ENCODE measurements at regions not wholly inside any gene's neighbourhood (a gene's known extent, or its start where the extent isn't known, plus 50 kb on each side); places are given as distances from the start of the nearest gene placed in this dataset.
"Not testable (repeated sequence)": the region's sequence is repeated elsewhere in the genome, so short reads cannot be mapped to it uniquely, and the experiment has no call there.

DNA sequence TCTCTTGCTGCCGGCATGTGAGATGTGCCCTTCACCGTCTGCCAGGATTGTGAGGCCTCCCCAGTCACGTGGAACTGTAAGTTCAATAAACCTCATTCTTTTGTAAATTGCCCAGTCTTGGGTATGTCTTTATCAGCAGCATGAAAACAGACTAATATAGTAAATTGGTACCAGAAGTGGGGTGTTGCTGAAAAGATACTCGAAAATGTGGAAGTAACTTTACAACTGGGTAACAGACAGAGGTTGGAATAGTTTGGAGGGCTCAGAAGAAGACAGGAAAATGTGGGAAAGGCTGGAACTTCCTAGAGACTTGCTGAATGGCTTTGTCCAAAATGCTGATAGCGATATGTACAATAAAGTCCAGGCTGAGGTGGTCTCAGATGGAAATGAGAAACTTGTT lies 129.1 kb downstream of the GJA1 start:
- not testable (repeated sequence) for H3K36me3 ChIP-seq (ENCODE audit: control insufficient read depth, insufficient read depth, low read length); H3K4me1 Mint-ChIP-seq; H3K4me1 ChIP-seq (ENCODE audit: control insufficient read depth, insufficient read depth, low read length, poor library complexity, severe bottlenecking); DNase-seq; H3K4me3 ChIP-seq (ENCODE audit: low read depth, low read length); H3K27me3 Mint-ChIP-seq; H3K27ac Mint-ChIP-seq; H3K36me3 Mint-ChIP-seq; H3K27me3 ChIP-seq (ENCODE audit: control insufficient read depth, insufficient read depth, low read length); H3K4me3 Mint-ChIP-seq; ATAC-seq (ENCODE audit: low read depth in 2 of 2); H3K27ac ChIP-seq (ENCODE audit: insufficient read depth, low read length, poor library complexity, severe bottlenecking)
- H3K9me3 ChIP-seq (ENCODE audit: control insufficient read depth in 2 of 2, low read length in 2 of 2) = peaks cover 7 to 22% of the 10 kb centered on the region in 2 experiments
- H3K9me3 Mint-ChIP-seq = peaks cover 0 to 14% (median 6%) of the 10 kb centered on the region in 7 donors

DNA sequence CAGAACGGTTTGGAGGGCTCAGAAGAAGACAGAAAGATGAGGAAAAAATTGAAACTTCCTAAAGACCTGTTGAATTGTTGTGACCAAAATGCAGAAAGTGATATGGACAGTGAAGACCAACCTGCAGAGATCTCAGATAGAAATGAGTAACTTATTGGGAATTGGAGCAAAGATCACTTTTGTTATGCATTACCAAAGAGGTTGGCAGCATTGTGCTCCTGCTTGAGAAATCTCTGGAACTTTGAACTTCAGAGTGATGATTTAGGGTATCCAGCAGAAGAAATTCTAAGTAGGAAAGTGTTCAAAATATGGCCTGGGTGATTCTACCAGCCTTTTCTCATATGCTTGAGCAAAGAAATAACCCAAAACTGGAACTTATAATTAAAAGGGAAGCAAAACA lies 136.0 kb downstream of the GJA1 start:
- no peak for ATAC-seq (ENCODE audit: low read depth in 2 of 2)

DNA sequence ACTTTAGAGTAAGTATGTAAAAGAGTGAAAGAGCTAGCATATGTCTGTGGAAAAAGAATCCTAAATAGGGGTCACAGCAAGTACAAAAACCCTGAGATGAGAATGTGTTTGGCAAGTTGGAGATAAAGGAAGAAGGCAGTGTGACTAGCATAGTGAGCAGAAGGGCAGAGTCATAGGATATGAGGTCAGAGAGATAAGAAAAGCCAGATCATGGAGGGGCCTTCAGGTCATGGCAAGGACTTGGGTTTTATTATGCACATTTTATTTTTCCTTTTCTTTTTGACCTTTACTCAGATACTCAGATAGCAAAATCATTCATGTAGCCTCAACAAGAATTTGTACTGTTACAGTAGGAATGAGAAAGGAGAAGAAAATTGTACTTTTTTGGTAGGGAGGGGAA lies 138.0 kb downstream of the GJA1 start:
- H3K4me1 Mint-ChIP-seq = peaks cover 0 to 3% (median 0%) of the 10 kb centered on the region in 4 donors
- Histone ChIP-seq H3K36me3 (ENCODE audit: control insufficient read depth, insufficient read depth, low read length) (no peaks in the 10 kb centered on the region), H3K4me1 (ENCODE audit: control insufficient read depth, insufficient read depth, low read length, poor library complexity, severe bottlenecking) (no peaks in the 10 kb centered on the region), H3K4me3 (ENCODE audit: low read depth, low read length) (no peak overlapping the region), H3K9me3 (ENCODE audit: control insufficient read depth in 2 of 2, low read length in 2 of 2) (no peaks in the 10 kb centered on the region), H3K27ac (ENCODE audit: insufficient read depth, low read length, poor library complexity, severe bottlenecking) (no peak overlapping the region), H3K27me3 (ENCODE audit: control insufficient read depth, insufficient read depth, low read length) (no peaks in the 10 kb centered on the region)
- ATAC-seq (ENCODE audit: low read depth in 2 of 2) (no peak), DNase-seq (no peak)
- no peaks in the 10 kb centered on the region for H3K36me3 Mint-ChIP-seq
- H3K27ac Mint-ChIP-seq = peak overlapping the region in 1 of 3 donors; percentile 5
- no peaks in the 10 kb centered on the region for H3K27me3 Mint-ChIP-seq
- peaks cover 0 to 9% (median 2%) of the 10 kb centered on the region in 7 donors for H3K9me3 Mint-ChIP-seq
- H3K4me3 Mint-ChIP-seq = no peak overlapping the region

More for the DNA sequence above, 136.0 kb downstream of the GJA1 start:
- Mint-ChIP-seq H3K4me1 (peaks cover 0 to 3% (median 0%) of the 10 kb centered on the region in 4 donors), H3K9me3 (peaks cover 0 to 9% (median 0%) of the 10 kb centered on the region in 7 donors), H3K27ac (no peak overlapping the region), H3K4me3 (no peak overlapping the region), H3K27me3 (no peaks in the 10 kb centered on the region), H3K36me3 (no peaks in the 10 kb centered on the region)
- no peaks in the 10 kb centered on the region for H3K27me3 ChIP-seq (ENCODE audit: control insufficient read depth, insufficient read depth, low read length)
- H3K9me3 ChIP-seq (ENCODE audit: control insufficient read depth in 2 of 2, low read length in 2 of 2) = no peaks in the 10 kb centered on the region
- H3K27ac ChIP-seq (ENCODE audit: insufficient read depth, low read length, poor library complexity, severe bottlenecking) = no peak overlapping the region
- no peaks in the 10 kb centered on the region for H3K4me1 ChIP-seq (ENCODE audit: control insufficient read depth, insufficient read depth, low read length, poor library complexity, severe bottlenecking)
- DNase-seq = no peak
- no peak overlapping the region for H3K4me3 ChIP-seq (ENCODE audit: low read depth, low read length)
- no peaks in the 10 kb centered on the region for H3K36me3 ChIP-seq (ENCODE audit: control insufficient read depth, insufficient read depth, low read length)

DNA sequence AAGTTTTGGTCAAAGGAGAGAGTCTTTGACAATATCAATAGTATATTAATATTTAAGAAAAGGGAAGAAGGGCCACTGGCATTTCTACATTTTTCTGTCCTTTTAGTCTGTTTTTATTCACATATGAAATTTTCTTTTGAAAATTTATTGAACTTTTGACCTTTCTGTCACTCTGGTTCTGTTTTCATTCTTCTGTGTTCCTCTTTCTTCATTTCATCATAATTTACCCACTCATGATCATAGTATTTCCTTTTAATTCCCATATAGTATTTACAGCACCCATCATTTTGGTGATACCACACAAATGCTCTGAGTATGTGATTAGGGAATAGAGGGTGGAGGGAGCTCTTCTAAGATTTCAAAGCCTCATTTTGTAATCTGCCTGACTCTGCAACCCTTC lies 142.8 kb downstream of the GJA1 start:
- Mint-ChIP-seq H3K27me3 (no peaks in the 10 kb centered on the region), H3K4me1 (peaks cover 0 to 3% (median 0%) of the 10 kb centered on the region in 4 donors), H3K4me3 (no peak overlapping the region), H3K36me3 (no peaks in the 10 kb centered on the region), H3K27ac (no peak overlapping the region), H3K9me3 (peaks cover 0 to 2% (median 0%) of the 10 kb centered on the region in 7 donors)
- no peaks in the 10 kb centered on the region for H3K27me3 ChIP-seq (ENCODE audit: control insufficient read depth, insufficient read depth, low read length)
- no peaks in the 10 kb centered on the region for H3K9me3 ChIP-seq (ENCODE audit: control insufficient read depth in 2 of 2, low read length in 2 of 2)
- H3K27ac ChIP-seq (ENCODE audit: insufficient read depth, low read length, poor library complexity, severe bottlenecking) = no peak overlapping the region
- no peak for ATAC-seq (ENCODE audit: low read depth in 2 of 2)
- H3K4me1 ChIP-seq (ENCODE audit: control insufficient read depth, insufficient read depth, low read length, poor library complexity, severe bottlenecking) = no peaks in the 10 kb centered on the region
- no peak for DNase-seq
- no peaks in the 10 kb centered on the region for H3K36me3 ChIP-seq (ENCODE audit: control insufficient read depth, insufficient read depth, low read length)
- H3K4me3 ChIP-seq (ENCODE audit: low read depth, low read length) = no peak overlapping the region

DNA sequence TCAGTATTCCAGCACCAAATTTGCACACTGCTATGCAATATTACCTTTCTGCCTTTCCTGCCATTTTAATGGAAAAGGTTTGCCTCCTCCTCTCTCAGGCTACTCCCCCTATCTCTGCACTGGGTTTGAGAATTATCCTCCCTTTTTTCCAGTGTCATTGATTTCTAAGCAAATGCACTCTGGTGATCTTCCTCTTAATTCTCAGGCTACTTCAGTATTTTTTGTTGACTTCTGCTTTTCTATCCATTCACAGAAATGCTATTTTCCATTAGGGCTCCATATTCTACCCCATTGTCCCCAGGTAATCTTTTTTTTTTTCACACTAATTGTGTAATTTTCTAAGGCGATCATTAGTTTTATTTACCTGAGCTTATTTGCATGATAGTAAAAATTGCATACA lies 144.0 kb downstream of the GJA1 start:
- no peaks in the 10 kb centered on the region for H3K4me1 ChIP-seq (ENCODE audit: control insufficient read depth, insufficient read depth, low read length, poor library complexity, severe bottlenecking)
- H3K4me3 ChIP-seq (ENCODE audit: low read depth, low read length) = no peak overlapping the region
- Mint-ChIP-seq H3K27ac (no peak overlapping the region), H3K4me3 (no peak overlapping the region), H3K36me3 (no peaks in the 10 kb centered on the region), H3K4me1 (no peaks in the 10 kb centered on the region), H3K9me3 (peaks cover 0 to 2% (median 0%) of the 10 kb centered on the region in 7 donors), H3K27me3 (no peaks in the 10 kb centered on the region)
- no peaks in the 10 kb centered on the region for H3K27me3 ChIP-seq (ENCODE audit: control insufficient read depth, insufficient read depth, low read length)
- H3K36me3 ChIP-seq (ENCODE audit: control insufficient read depth, insufficient read depth, low read length) = no peaks in the 10 kb centered on the region
- no peak overlapping the region for H3K27ac ChIP-seq (ENCODE audit: insufficient read depth, low read length, poor library complexity, severe bottlenecking)
- DNase-seq = no peak
- no peak for ATAC-seq (ENCODE audit: low read depth in 2 of 2)
- no peaks in the 10 kb centered on the region for H3K9me3 ChIP-seq (ENCODE audit: control insufficient read depth in 2 of 2, low read length in 2 of 2)

DNA sequence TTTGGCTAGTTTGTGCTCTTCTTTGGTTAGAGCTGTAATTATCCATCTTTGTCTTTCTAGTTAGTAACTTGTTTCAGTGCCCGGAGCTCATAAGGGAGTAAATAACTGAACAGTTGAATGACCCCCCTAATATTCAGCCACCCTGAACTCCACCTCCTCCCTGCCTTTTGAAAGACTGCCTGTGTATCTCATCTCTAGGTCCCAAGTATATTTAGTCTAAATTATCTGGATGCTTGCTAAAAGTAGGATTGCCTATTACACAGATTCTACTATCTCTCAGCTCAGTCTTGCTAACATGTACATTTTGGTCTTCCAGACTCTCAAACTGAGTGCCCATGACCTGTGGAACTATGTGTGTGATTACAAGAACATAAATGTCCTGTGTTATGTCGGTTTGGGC lies 145.9 kb downstream of the GJA1 start:
- no peak overlapping the region for H3K4me3 Mint-ChIP-seq
- no peaks in the 10 kb centered on the region for H3K27me3 Mint-ChIP-seq
- H3K4me1 Mint-ChIP-seq = no peaks in the 10 kb centered on the region
- Histone ChIP-seq H3K36me3 (ENCODE audit: control insufficient read depth, insufficient read depth, low read length) (no peaks in the 10 kb centered on the region), H3K27ac (ENCODE audit: insufficient read depth, low read length, poor library complexity, severe bottlenecking) (no peak overlapping the region), H3K9me3 (ENCODE audit: control insufficient read depth in 2 of 2, low read length in 2 of 2) (no peaks in the 10 kb centered on the region), H3K4me1 (ENCODE audit: control insufficient read depth, insufficient read depth, low read length, poor library complexity, severe bottlenecking) (no peaks in the 10 kb centered on the region), H3K4me3 (ENCODE audit: low read depth, low read length) (no peak overlapping the region), H3K27me3 (ENCODE audit: control insufficient read depth, insufficient read depth, low read length) (no peaks in the 10 kb centered on the region)
- H3K36me3 Mint-ChIP-seq = no peaks in the 10 kb centered on the region
- DNase-seq (no peak), ATAC-seq (ENCODE audit: low read depth in 2 of 2) (no peak)
- peaks cover 0 to 2% (median 0%) of the 10 kb centered on the region in 7 donors for H3K9me3 Mint-ChIP-seq
- H3K27ac Mint-ChIP-seq = no peak overlapping the region

DNA sequence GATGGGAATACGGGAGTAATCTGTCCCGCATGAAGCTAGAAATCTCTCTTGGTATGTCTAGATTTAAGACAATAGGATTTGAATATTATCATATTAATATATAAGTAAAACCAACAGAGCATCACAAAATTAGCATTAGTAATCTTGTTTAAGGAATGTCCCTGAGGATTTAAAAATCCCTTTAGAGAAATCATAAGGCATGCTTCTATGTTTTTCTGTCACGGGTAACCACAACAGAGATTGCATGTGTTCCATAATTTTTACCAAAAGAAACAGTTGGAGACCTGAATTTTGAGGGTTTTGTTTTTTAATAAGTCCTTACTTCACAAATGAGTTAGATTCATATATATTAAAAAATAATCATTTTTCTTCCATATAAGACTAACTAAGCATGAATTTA lies 146.8 kb downstream of the GJA1 start:
- no peaks in the 10 kb centered on the region for H3K9me3 ChIP-seq (ENCODE audit: control insufficient read depth in 2 of 2, low read length in 2 of 2)
- H3K36me3 Mint-ChIP-seq = no peaks in the 10 kb centered on the region

DNA sequence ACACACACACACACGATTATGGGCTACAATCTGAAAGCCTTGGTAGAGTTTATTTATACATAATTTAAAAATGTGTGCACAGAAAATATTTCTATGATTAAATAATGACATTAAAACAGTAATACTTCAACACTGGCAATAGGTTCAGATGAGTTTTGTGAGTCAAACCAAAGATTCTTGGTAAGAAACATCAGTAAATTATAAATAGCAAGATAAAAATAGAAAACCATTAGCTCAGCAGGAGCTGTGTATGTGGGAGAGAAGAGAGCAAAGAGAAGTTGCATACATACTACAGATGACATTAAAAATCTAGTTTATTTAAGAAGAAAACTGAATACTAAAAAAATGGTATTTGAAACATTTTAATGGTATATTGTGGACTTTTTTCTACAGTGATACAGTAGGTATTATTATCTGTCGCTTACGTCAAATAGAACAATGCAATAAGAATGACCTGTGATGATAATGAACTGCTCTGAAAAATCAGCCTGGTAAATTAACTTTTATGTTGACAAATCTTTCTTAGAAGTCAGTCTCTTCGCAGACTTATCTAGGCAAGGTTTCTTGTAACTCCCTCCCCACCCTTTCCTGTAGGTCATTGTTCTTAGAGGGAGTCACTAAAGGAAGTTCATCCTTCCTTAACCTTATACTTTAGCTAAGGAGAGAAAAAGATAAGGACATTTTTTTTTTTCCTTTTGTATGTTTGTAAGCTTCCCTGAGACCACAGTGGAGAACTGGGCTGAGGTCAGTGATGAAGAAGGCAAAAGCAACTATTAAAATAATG lies 149.3 kb downstream of the GJA1 start:
- Mint-ChIP-seq H3K27me3 (no peaks in the 10 kb centered on the region), H3K4me3 (no peak overlapping the region), H3K9me3 (peaks cover 0 to 2% (median 0%) of the 10 kb centered on the region in 7 donors)

More for the DNA sequence above, 146.8 kb downstream of the GJA1 start:
- Histone ChIP-seq H3K27ac (ENCODE audit: insufficient read depth, low read length, poor library complexity, severe bottlenecking) (no peak overlapping the region), H3K4me1 (ENCODE audit: control insufficient read depth, insufficient read depth, low read length, poor library complexity, severe bottlenecking) (no peaks in the 10 kb centered on the region), H3K36me3 (ENCODE audit: control insufficient read depth, insufficient read depth, low read length) (no peaks in the 10 kb centered on the region), H3K27me3 (ENCODE audit: control insufficient read depth, insufficient read depth, low read length) (no peaks in the 10 kb centered on the region), H3K4me3 (ENCODE audit: low read depth, low read length) (no peak overlapping the region)
- ATAC-seq (ENCODE audit: low read depth in 2 of 2) (no peak), DNase-seq (no peak)
- peaks cover 0 to 2% (median 0%) of the 10 kb centered on the region in 7 donors for H3K9me3 Mint-ChIP-seq
- no peak overlapping the region for H3K4me3 Mint-ChIP-seq
- no peak overlapping the region for H3K27ac Mint-ChIP-seq
- H3K27me3 Mint-ChIP-seq = no peaks in the 10 kb centered on the region
- H3K4me1 Mint-ChIP-seq = no peaks in the 10 kb centered on the region

More for the DNA sequence above, 149.3 kb downstream of the GJA1 start:
- H3K27ac Mint-ChIP-seq = no peak overlapping the region
- no peak overlapping the region for H3K4me3 ChIP-seq (ENCODE audit: low read depth, low read length)
- H3K4me1 ChIP-seq (ENCODE audit: control insufficient read depth, insufficient read depth, low read length, poor library complexity, severe bottlenecking) = no peaks in the 10 kb centered on the region
- H3K9me3 ChIP-seq (ENCODE audit: control insufficient read depth in 2 of 2, low read length in 2 of 2) = no peaks in the 10 kb centered on the region
- no peak overlapping the region for H3K27ac ChIP-seq (ENCODE audit: insufficient read depth, low read length, poor library complexity, severe bottlenecking)
- no peaks in the 10 kb centered on the region for H3K36me3 Mint-ChIP-seq
- no peaks in the 10 kb centered on the region for H3K27me3 ChIP-seq (ENCODE audit: control insufficient read depth, insufficient read depth, low read length)
- ATAC-seq (ENCODE audit: low read depth in 2 of 2) = no peak
- DNase-seq = no peak
- H3K36me3 ChIP-seq (ENCODE audit: control insufficient read depth, insufficient read depth, low read length) = no peaks in the 10 kb centered on the region
- H3K4me1 Mint-ChIP-seq = no peaks in the 10 kb centered on the region

Measured in CD4-positive, CD25-positive, alpha-beta regulatory T cell (primary cell).